ENCODE measurements at regions not wholly inside any gene's neighbourhood (a gene's known extent, or its start where the extent isn't known, plus 50 kb on each side); places are given as distances from the start of the nearest gene placed in this dataset.

DNA sequence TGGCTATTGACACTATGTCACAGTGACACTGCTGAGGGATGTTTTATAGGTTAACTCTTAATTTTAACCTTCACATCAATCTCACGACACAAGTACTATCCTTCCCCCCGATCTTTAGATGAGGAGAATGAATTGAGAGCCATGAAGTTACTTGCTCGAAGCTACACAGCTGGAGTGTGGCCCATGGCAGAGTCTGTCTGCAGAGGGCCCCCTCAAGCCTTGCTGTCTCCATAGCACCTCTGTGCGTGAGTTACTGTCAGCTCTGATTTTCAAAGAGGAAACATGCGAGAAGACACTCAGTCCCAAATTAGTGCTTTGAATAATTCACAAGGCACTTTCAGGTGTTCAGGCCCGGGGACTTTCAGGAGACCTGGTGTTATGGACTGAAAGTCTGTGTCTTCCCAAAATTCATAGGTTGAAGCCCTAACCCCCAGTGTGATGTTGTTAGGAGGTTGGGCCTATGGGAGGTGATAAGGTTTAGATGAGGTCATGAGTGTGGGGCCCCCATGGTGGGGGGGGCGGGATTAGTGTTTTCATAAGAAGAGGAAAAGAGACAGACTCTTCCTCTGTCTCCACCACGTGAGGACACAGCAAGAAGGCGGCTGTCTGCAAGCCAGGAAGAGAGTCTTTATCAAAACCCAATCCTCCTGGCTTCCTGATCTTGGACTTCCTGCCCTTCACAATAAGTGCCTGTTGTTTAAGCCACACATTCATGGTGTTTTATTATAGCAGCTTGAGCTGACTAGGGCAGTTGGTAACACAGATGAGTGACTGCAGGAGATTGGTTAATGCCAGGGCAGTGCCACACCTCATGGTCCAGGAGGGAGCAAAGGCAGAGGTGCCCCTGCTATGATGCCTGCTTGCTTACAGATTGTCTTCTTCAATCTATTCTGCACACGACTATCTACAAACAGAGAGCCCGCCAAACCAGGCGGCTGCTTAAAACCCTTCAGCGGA lies 281.8 kb downstream of the HAPSTR1 start:
- TF ChIP-seq, protein P1, sequence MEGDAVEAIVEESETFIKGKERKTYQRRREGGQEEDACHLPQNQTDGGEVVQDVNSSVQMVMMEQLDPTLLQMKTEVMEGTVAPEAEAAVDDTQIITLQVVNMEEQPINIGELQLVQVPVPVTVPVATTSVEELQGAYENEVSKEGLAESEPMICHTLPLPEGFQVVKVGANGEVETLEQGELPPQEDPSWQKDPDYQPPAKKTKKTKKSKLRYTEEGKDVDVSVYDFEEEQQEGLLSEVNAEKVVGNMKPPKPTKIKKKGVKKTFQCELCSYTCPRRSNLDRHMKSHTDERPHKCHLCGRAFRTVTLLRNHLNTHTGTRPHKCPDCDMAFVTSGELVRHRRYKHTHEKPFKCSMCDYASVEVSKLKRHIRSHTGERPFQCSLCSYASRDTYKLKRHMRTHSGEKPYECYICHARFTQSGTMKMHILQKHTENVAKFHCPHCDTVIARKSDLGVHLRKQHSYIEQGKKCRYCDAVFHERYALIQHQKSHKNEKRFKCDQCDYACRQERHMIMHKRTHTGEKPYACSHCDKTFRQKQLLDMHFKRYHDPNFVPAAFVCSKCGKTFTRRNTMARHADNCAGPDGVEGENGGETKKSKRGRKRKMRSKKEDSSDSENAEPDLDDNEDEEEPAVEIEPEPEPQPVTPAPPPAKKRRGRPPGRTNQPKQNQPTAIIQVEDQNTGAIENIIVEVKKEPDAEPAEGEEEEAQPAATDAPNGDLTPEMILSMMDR (IDR thresholded peaks at IDR 0.05), result no peak
- no peak for TF ChIP-seq POLR2A (IDR thresholded peaks at IDR 0.05)
